ENCODE measurements at regions not wholly inside any gene's neighbourhood (a gene's known extent, or its start where the extent isn't known, plus 50 kb on each side); places are given as distances from the start of the nearest gene placed in this dataset.

DNA sequence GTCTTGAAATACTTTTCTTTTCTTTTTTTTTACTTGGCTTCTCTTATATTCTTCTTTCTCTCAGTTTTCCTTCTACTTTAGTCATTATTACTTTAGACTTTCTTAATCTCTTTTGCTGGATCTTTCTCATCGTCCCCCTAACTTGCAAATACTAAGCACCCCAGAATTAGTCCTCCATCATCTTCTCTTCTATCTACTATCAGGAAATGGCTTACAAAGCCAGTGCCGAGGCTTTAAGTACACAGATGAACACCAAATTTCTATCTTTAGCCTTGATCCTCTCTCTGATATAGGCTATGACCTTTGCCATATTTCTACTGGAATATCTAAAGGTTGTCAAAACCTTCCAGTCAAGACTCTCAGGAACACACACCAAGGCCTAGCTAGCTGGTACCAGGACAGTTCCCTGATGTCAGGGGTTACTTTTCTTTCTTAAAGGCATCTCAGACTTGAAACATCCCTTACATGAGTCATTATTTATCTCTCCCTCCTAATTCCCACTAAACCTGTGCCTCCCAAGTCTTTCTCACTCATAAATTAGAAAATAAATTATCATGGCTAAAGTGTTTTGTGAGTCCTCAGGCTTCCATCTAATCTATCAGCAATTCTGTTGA lies 278.6 kb upstream of the TCF21 start:
- Histone ChIP-seq H3K36me3 (ENCODE audit: control insufficient read depth, insufficient read depth, low read length) (no peaks in the 10 kb centered on the region), H3K27ac (ENCODE audit: low read depth, low read length) (no peak overlapping the region), H3K4me3 (ENCODE audit: low read length) (no peak overlapping the region), H3K9ac (ENCODE audit: low read length) (no peak overlapping the region), H3K4me1 (ENCODE audit: control insufficient read depth, insufficient read depth, low read length) (no peaks in the 10 kb centered on the region), H3K27me3 (ENCODE audit: control insufficient read depth, insufficient read depth, low read length) (no peaks in the 10 kb centered on the region)

- Histone ChIP-seq H3K9ac (ENCODE audit: low read length) (no peak overlapping the region), H3K27me3 (ENCODE audit: control insufficient read depth, insufficient read depth, low read length) (no peaks in the 10 kb centered on the region), H3K36me3 (ENCODE audit: control insufficient read depth, insufficient read depth, low read length) (no peaks in the 10 kb centered on the region), H3K27ac (ENCODE audit: low read depth, low read length) (no peak overlapping the region), H3K4me3 (ENCODE audit: low read length) (no peak overlapping the region), H3K4me1 (ENCODE audit: control insufficient read depth, insufficient read depth, low read length) (no peaks in the 10 kb centered on the region)
Observed at GRCh38 chr6:133610971-133611370, 277.9 kb upstream of the TCF21 start.

- no peaks in the 10 kb centered on the region for H3K4me1 ChIP-seq (ENCODE audit: control insufficient read depth, insufficient read depth, low read length)
- H3K27me3 ChIP-seq (ENCODE audit: control insufficient read depth, insufficient read depth, low read length): no peaks in the 10 kb centered on the region
- no peak overlapping the region for H3K27ac ChIP-seq (ENCODE audit: low read depth, low read length)
- H3K9ac ChIP-seq (ENCODE audit: low read length): no peak overlapping the region
- H3K4me3 ChIP-seq (ENCODE audit: low read length): no peak overlapping the region
- H3K36me3 ChIP-seq (ENCODE audit: control insufficient read depth, insufficient read depth, low read length): no peaks in the 10 kb centered on the region
Observed at GRCh38 chr6:133612459-133612858, 276.5 kb upstream of the TCF21 start.

GRCh38 chr6:133613211-133613610 lies 275.7 kb upstream of the TCF21 start:
- H3K4me1 ChIP-seq (ENCODE audit: control insufficient read depth, insufficient read depth, low read length): no peaks in the 10 kb centered on the region
- H3K9ac ChIP-seq (ENCODE audit: low read length): no peak overlapping the region
- H3K27me3 ChIP-seq (ENCODE audit: control insufficient read depth, insufficient read depth, low read length): no peaks in the 10 kb centered on the region
- no peaks in the 10 kb centered on the region for H3K36me3 ChIP-seq (ENCODE audit: control insufficient read depth, insufficient read depth, low read length)
- no peak overlapping the region for H3K27ac ChIP-seq (ENCODE audit: low read depth, low read length)
- no peak overlapping the region for H3K4me3 ChIP-seq (ENCODE audit: low read length)

GRCh38 chr6:133621751-133622150 lies 267.2 kb upstream of the TCF21 start:
- no peak overlapping the region for H3K27ac ChIP-seq (ENCODE audit: low read depth, low read length)
- no peak overlapping the region for H3K9ac ChIP-seq (ENCODE audit: low read length)
- H3K36me3 ChIP-seq (ENCODE audit: control insufficient read depth, insufficient read depth, low read length): no peaks in the 10 kb centered on the region
- H3K4me1 ChIP-seq (ENCODE audit: control insufficient read depth, insufficient read depth, low read length): no peaks in the 10 kb centered on the region
- no peaks in the 10 kb centered on the region for H3K27me3 ChIP-seq (ENCODE audit: control insufficient read depth, insufficient read depth, low read length)
- H3K4me3 ChIP-seq (ENCODE audit: low read length): no peak overlapping the region

GRCh38 chr6:133623065-133623464 lies 265.8 kb upstream of the TCF21 start:
- H3K36me3 ChIP-seq (ENCODE audit: control insufficient read depth, insufficient read depth, low read length): no peaks in the 10 kb centered on the region
- H3K27me3 ChIP-seq (ENCODE audit: control insufficient read depth, insufficient read depth, low read length): no peaks in the 10 kb centered on the region
- H3K4me1 ChIP-seq (ENCODE audit: control insufficient read depth, insufficient read depth, low read length): no peaks in the 10 kb centered on the region
- no peak overlapping the region for H3K4me3 ChIP-seq (ENCODE audit: low read length)
- H3K27ac ChIP-seq (ENCODE audit: low read depth, low read length): no peak overlapping the region
- no peak overlapping the region for H3K9ac ChIP-seq (ENCODE audit: low read length)

- Histone ChIP-seq H3K9ac (ENCODE audit: low read length) (no peak overlapping the region), H3K4me1 (ENCODE audit: control insufficient read depth, insufficient read depth, low read length) (no peaks in the 10 kb centered on the region), H3K36me3 (ENCODE audit: control insufficient read depth, insufficient read depth, low read length) (no peaks in the 10 kb centered on the region), H3K27me3 (ENCODE audit: control insufficient read depth, insufficient read depth, low read length) (no peaks in the 10 kb centered on the region), H3K4me3 (ENCODE audit: low read length) (no peak overlapping the region), H3K27ac (ENCODE audit: low read depth, low read length) (no peak overlapping the region)
Observed at GRCh38 chr6:133623621-133624020, 265.3 kb upstream of the TCF21 start.

- Histone ChIP-seq H3K9ac (ENCODE audit: low read length) (no peak overlapping the region), H3K36me3 (ENCODE audit: control insufficient read depth, insufficient read depth, low read length) (no peaks in the 10 kb centered on the region), H3K27ac (ENCODE audit: low read depth, low read length) (no peak overlapping the region), H3K4me1 (ENCODE audit: control insufficient read depth, insufficient read depth, low read length) (no peaks in the 10 kb centered on the region), H3K4me3 (ENCODE audit: low read length) (no peak overlapping the region), H3K27me3 (ENCODE audit: control insufficient read depth, insufficient read depth, low read length) (no peaks in the 10 kb centered on the region)
Observed at GRCh38 chr6:133626096-133626666, 262.7 kb upstream of the TCF21 start.

DNA sequence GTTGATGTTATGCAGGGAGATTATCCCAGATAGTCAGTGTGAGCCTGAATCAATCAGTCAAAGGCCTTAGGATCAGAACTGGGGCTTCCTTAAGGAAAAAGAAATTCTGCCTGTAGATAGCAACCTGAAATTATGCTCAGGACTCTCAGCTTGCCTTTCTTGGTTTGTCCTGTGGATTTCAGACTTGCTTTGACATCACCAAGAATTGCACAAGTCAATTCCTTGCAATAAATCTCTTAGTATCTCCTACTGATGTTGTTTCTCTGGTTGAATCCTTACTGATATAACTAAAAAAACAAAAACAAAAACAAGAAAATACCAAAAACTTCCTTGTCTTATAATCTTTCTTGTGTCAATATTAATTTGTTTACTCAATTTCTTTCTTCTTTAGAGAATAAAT lies 258.9 kb upstream of the TCF21 start:
- H3K36me3 ChIP-seq (ENCODE audit: control insufficient read depth, insufficient read depth, low read length): no peaks in the 10 kb centered on the region
- H3K27me3 ChIP-seq (ENCODE audit: control insufficient read depth, insufficient read depth, low read length): no peaks in the 10 kb centered on the region
- H3K9ac ChIP-seq (ENCODE audit: low read length): no peak overlapping the region
- no peak overlapping the region for H3K4me3 ChIP-seq (ENCODE audit: low read length)
- H3K27ac ChIP-seq (ENCODE audit: low read depth, low read length): no peak overlapping the region
- no peaks in the 10 kb centered on the region for H3K4me1 ChIP-seq (ENCODE audit: control insufficient read depth, insufficient read depth, low read length)

DNA sequence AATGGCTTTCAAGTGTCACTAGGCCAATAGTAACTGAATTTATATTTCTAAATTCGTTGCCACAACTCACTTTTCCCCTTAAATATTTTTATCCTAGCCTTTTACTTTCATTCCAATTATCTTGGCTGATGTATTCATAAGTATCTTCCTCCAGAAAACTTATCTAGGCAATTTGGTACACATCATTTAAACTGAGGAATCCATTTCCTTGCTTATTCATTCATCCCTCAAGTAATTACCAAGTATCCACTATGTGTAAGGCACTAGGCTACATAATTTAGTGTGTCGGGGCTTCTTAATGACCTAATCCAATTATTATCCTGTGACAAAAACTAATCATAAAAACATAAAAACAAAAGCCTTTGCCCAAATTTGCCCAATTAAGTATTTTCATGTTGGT lies 258.3 kb upstream of the TCF21 start:
- no peak overlapping the region for H3K4me3 ChIP-seq (ENCODE audit: low read length)
- no peaks in the 10 kb centered on the region for H3K27me3 ChIP-seq (ENCODE audit: control insufficient read depth, insufficient read depth, low read length)
- no peaks in the 10 kb centered on the region for H3K36me3 ChIP-seq (ENCODE audit: control insufficient read depth, insufficient read depth, low read length)
- no peak overlapping the region for H3K9ac ChIP-seq (ENCODE audit: low read length)
- no peak overlapping the region for H3K27ac ChIP-seq (ENCODE audit: low read depth, low read length)
- no peaks in the 10 kb centered on the region for H3K4me1 ChIP-seq (ENCODE audit: control insufficient read depth, insufficient read depth, low read length)

GRCh38 chr6:133631421-133631820 lies 257.5 kb upstream of the TCF21 start:
- Histone ChIP-seq H3K27me3 (ENCODE audit: control insufficient read depth, insufficient read depth, low read length) (no peaks in the 10 kb centered on the region), H3K9ac (ENCODE audit: low read length) (peak overlapping the region; percentile 21), H3K4me3 (ENCODE audit: low read length) (no peak overlapping the region), H3K27ac (ENCODE audit: low read depth, low read length) (no peak overlapping the region), H3K4me1 (ENCODE audit: control insufficient read depth, insufficient read depth, low read length) (no peaks in the 10 kb centered on the region), H3K36me3 (ENCODE audit: control insufficient read depth, insufficient read depth, low read length) (no peaks in the 10 kb centered on the region)

DNA sequence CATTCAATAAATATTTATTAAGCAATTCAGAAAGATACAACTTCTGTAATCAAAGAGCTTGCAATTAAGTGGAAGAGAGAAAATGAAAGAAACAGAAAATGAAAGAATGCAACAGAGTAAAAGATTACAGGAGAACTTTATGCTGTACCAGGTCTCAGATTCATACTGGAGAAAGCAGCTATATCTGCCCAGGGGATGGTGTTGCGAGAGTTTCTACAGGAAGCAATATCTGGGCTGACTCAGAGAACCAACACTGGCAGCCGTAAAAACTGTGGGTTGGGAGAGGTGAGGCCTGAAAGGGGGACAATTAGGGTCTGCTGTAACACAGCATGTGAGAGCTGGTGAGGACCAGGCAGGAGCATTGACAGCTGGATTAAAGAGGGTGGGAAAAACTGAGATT lies 256.7 kb upstream of the TCF21 start:
- no peaks in the 10 kb centered on the region for H3K27me3 ChIP-seq (ENCODE audit: control insufficient read depth, insufficient read depth, low read length)
- H3K27ac ChIP-seq (ENCODE audit: low read depth, low read length): no peak overlapping the region
- no peaks in the 10 kb centered on the region for H3K4me1 ChIP-seq (ENCODE audit: control insufficient read depth, insufficient read depth, low read length)
- no peak overlapping the region for H3K9ac ChIP-seq (ENCODE audit: low read length)
- no peak overlapping the region for H3K4me3 ChIP-seq (ENCODE audit: low read length)
- no peaks in the 10 kb centered on the region for H3K36me3 ChIP-seq (ENCODE audit: control insufficient read depth, insufficient read depth, low read length)

DNA sequence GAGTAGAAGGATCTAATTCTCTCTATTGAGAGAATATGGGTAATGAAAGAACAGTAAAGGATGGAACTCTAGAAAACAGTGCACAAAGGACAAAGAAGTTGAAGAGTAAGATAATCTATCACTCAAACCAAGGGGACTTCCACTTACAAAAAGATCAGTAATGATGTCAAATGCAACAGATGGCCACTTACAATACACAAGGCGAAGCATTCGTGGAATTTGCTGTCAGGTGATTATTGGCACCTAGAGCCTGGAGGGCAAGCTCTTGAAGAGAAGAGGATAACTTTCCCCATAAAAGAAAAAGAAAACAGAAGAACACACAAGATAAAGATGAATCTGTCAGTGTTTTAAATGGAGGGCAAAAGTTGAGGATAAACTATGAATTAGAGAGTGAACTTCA lies 256.0 kb upstream of the TCF21 start:
- Histone ChIP-seq H3K4me3 (ENCODE audit: low read length) (no peak overlapping the region), H3K27ac (ENCODE audit: low read depth, low read length) (no peak overlapping the region), H3K9ac (ENCODE audit: low read length) (no peak overlapping the region), H3K36me3 (ENCODE audit: control insufficient read depth, insufficient read depth, low read length) (no peaks in the 10 kb centered on the region), H3K4me1 (ENCODE audit: control insufficient read depth, insufficient read depth, low read length) (no peaks in the 10 kb centered on the region), H3K27me3 (ENCODE audit: control insufficient read depth, insufficient read depth, low read length) (no peaks in the 10 kb centered on the region)

Data from rectal smooth muscle tissue (tissue), 1 donor.